ENCODE measurements at regions not wholly inside any gene's neighbourhood (a gene's known extent, or its start where the extent isn't known, plus 50 kb on each side); places are given as distances from the start of the nearest gene placed in this dataset.

- Mint-ChIP-seq H3K27ac (ENCODE audit: unreplicated experiment) (no peak overlapping the region), H3K9me3 (ENCODE audit: unreplicated experiment) (peaks cover 30% of the 10 kb centered on the region), H3K4me1 (ENCODE audit: unreplicated experiment) (peaks cover 24% of the 10 kb centered on the region), H3K4me3 (ENCODE audit: unreplicated experiment) (no peak overlapping the region), H3K27me3 (ENCODE audit: unreplicated experiment) (no peaks in the 10 kb centered on the region), H3K36me3 (ENCODE audit: unreplicated experiment) (peaks cover 23% of the 10 kb centered on the region)
- no peak for TF ChIP-seq CTCF (IDR thresholded peaks at IDR 0.05)
- DNase-seq (ENCODE audit: extremely low spot score, unreplicated experiment): no peak
Observed at GRCh38 chr6:74956559-74957428, 249.1 kb downstream of the COL12A1 start.

GRCh38 chr6:74953708-74954107 lies 252.1 kb downstream of the COL12A1 start:
- TF ChIP-seq CTCF (IDR thresholded peaks at IDR 0.05): no peak
- Mint-ChIP-seq H3K4me1 (ENCODE audit: unreplicated experiment) (peaks cover 14% of the 10 kb centered on the region), H3K36me3 (ENCODE audit: unreplicated experiment) (peaks cover 19% of the 10 kb centered on the region), H3K9me3 (ENCODE audit: unreplicated experiment) (peaks cover 31% of the 10 kb centered on the region), H3K27me3 (ENCODE audit: unreplicated experiment) (no peaks in the 10 kb centered on the region), H3K4me3 (ENCODE audit: unreplicated experiment) (no peak overlapping the region), H3K27ac (ENCODE audit: unreplicated experiment) (no peak overlapping the region)
- DNase-seq (ENCODE audit: extremely low spot score, unreplicated experiment): no peak

- peaks cover 7% of the 10 kb centered on the region for H3K36me3 Mint-ChIP-seq (ENCODE audit: unreplicated experiment)
- no peak for TF ChIP-seq CTCF (IDR thresholded peaks at IDR 0.05)
- peak overlapping the region; percentile 70 for H3K27ac Mint-ChIP-seq (ENCODE audit: unreplicated experiment)
- H3K9me3 Mint-ChIP-seq (ENCODE audit: unreplicated experiment): peaks cover 18% of the 10 kb centered on the region
- no peak overlapping the region for H3K4me3 Mint-ChIP-seq (ENCODE audit: unreplicated experiment)
- no peaks in the 10 kb centered on the region for H3K27me3 Mint-ChIP-seq (ENCODE audit: unreplicated experiment)
- DNase-seq (ENCODE audit: extremely low spot score, unreplicated experiment): no peak
- peaks cover 22% of the 10 kb centered on the region for H3K4me1 Mint-ChIP-seq (ENCODE audit: unreplicated experiment)
Observed at GRCh38 chr6:74946961-74947360, 258.9 kb downstream of the COL12A1 start.

GRCh38 chr6:74942130-74942529 lies 263.7 kb downstream of the COL12A1 start:
- Mint-ChIP-seq H3K36me3 (ENCODE audit: unreplicated experiment) (no peaks in the 10 kb centered on the region), H3K27me3 (ENCODE audit: unreplicated experiment) (no peaks in the 10 kb centered on the region), H3K4me3 (ENCODE audit: unreplicated experiment) (no peak overlapping the region), H3K27ac (ENCODE audit: unreplicated experiment) (peak overlapping the region; percentile 31), H3K4me1 (ENCODE audit: unreplicated experiment) (peaks cover 50% of the 10 kb centered on the region), H3K9me3 (ENCODE audit: unreplicated experiment) (no peaks in the 10 kb centered on the region)
- no peak for TF ChIP-seq CTCF (IDR thresholded peaks at IDR 0.05)
- DNase-seq (ENCODE audit: extremely low spot score, unreplicated experiment): no peak

GRCh38 chr6:74941424-74941823 lies 264.4 kb downstream of the COL12A1 start:
- no peak for DNase-seq (ENCODE audit: extremely low spot score, unreplicated experiment)
- Mint-ChIP-seq H3K36me3 (ENCODE audit: unreplicated experiment) (peaks cover 2% of the 10 kb centered on the region), H3K4me1 (ENCODE audit: unreplicated experiment) (peaks cover 51% of the 10 kb centered on the region), H3K4me3 (ENCODE audit: unreplicated experiment) (no peak overlapping the region), H3K27ac (ENCODE audit: unreplicated experiment) (peak overlapping the region; percentile 31), H3K9me3 (ENCODE audit: unreplicated experiment) (no peaks in the 10 kb centered on the region), H3K27me3 (ENCODE audit: unreplicated experiment) (no peaks in the 10 kb centered on the region)
- no peak for TF ChIP-seq CTCF (IDR thresholded peaks at IDR 0.05)
